Limb (tissue), 2 donors: ENCODE measurements at regions not wholly inside any gene's neighbourhood (a gene's known extent, or its start where the extent isn't known, plus 50 kb on each side); places are given as distances from the start of the nearest gene placed in this dataset.
"Not testable (repeated sequence)": the region's sequence is repeated elsewhere in the genome, so short reads cannot be mapped to it uniquely, and the experiment has no call there.

Experiments used
- DNase-seq, 2 donors: peaks; one replicate each; pipeline ENCODE4 v3.0.0-alpha.2; 2016; ENCODE audit errors: extremely low spot score in 2 of 2

- not testable (repeated sequence) for DNase-seq
These were observed 76.2 kb upstream of the RFLNA start for GRCh38 chr12:124218650-124219049.

- no peak for DNase-seq
These were observed 72.3 kb upstream of the RFLNA start for GRCh38 chr12:124222368-124223245.

GRCh38 chr12:124223733-124224138 is 71.2 kb upstream of the RFLNA start:
- not testable (repeated sequence) for DNase-seq

GRCh38 chr12:124224535-124225110 is 70.3 kb upstream of the RFLNA start:
- DNase-seq = no peak

- DNase-seq = no peak
These were observed 69.2 kb upstream of the RFLNA start for GRCh38 chr12:124225730-124226129.

GRCh38 chr12:124227951-124228711 is 66.8 kb upstream of the RFLNA start:
- no peak for DNase-seq

- no peak for DNase-seq
These were observed 65.4 kb upstream of the RFLNA start for GRCh38 chr12:124229520-124229919.

GRCh38 chr12:124230117-124230757 is 64.7 kb upstream of the RFLNA start:
- no peak for DNase-seq

- no peak for DNase-seq
These were observed 64.1 kb upstream of the RFLNA start for GRCh38 chr12:124230789-124231188.

- DNase-seq = no peak
These were observed 62.8 kb upstream of the RFLNA start for GRCh38 chr12:124231980-124232653.

GRCh38 chr12:124232654-124232987 is 62.3 kb upstream of the RFLNA start:
- no peak for DNase-seq

- no peak for DNase-seq
These were observed 61.7 kb upstream of the RFLNA start for GRCh38 chr12:124233041-124233796.

- no peak for DNase-seq
These were observed 60.9 kb upstream of the RFLNA start for GRCh38 chr12:124233846-124234640.

GRCh38 chr12:124236625-124237031 is 58.3 kb upstream of the RFLNA start:
- no peak for DNase-seq

- DNase-seq = no peak
These were observed 56.0 kb upstream of the RFLNA start for GRCh38 chr12:124238886-124239285.

GRCh38 chr12:124240493-124240892 is 54.4 kb upstream of the RFLNA start:
- no peak for DNase-seq

- DNase-seq = no peak
These were observed 52.9 kb upstream of the RFLNA start for GRCh38 chr12:124241776-124242528.

GRCh38 chr12:124242529-124243065 is 52.3 kb upstream of the RFLNA start:
- DNase-seq = no peak

- no peak for DNase-seq
These were observed 51.0 kb upstream of the RFLNA start for GRCh38 chr12:124243936-124244335.
